Non-pigmented ciliary epithelial cell (primary cell): ENCODE measurements at regions not wholly inside any gene's neighbourhood (a gene's known extent, or its start where the extent isn't known, plus 50 kb on each side); places are given as distances from the start of the nearest gene placed in this dataset.
"Not testable (repeated sequence)": the region's sequence is repeated elsewhere in the genome, so short reads cannot be mapped to it uniquely, and the experiment has no call there.

Source experiments
- DNase-seq: peaks from one replicate; pipeline ENCODE4 v3.0.0-alpha.2; 2010; ENCODE audit warnings: low read depth

- no peak for DNase-seq
Measured at GRCh38 chr3:62926494-62926893, 51.3 kb upstream of the CADPS start.

DNA sequence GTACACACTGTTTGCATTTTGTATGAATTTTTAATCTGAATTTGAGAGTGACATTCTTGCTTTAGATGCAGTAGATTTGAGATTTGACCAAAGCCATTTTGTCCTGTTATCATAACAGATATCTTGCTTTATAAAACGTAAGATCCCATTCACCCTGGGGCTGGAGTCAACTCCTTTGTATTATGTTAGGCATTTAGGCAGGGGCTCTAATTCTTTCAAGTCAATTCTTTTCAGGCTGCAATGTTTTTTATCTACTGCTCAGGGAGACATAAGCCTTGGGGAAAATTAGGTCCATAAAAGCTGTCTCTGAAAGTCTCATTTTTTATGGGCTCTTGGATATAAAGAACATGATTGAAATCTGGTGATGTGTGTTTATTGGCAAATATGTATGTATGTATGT lies 53.0 kb upstream of the CADPS start:
- no peak for DNase-seq

DNA sequence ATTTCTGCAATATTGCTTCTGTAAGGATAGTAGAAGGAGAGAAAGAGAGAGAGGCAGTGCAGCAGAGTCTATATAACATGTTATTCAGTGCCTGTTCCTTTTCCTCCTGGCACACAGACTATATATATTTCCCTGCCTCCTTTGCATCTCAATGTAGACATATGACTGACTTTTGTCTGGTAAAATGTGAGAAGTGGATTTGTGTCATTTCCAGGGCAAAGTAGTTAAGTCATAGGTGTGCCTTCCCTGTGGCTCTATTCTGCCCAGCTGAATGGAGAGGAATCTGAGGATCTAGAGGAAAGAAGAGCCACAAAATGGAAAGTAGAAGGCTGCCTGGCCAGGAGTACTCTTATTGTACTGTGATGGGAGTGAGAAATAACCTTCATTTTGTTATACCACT lies 54.6 kb upstream of the CADPS start:
- no peak for DNase-seq

DNA sequence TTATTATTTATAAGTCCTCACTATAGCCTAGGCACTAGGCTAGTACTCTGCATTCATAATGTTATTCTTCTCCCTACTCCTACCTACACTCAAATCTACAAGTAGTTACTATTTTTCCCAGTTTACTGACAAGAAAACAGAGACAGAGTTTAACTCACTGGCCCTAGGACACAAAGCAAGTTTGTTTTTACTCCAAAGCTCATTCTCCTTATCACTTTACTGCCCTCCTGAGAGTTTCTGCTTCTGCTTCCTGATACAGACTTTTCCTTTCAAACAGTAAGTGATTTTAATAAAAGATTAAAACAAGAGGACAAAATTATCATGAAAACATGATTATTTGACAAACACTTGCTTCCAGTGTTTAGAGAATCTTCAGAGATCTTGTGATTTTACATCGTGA lies 60.6 kb upstream of the CADPS start:
- no peak for DNase-seq

DNA sequence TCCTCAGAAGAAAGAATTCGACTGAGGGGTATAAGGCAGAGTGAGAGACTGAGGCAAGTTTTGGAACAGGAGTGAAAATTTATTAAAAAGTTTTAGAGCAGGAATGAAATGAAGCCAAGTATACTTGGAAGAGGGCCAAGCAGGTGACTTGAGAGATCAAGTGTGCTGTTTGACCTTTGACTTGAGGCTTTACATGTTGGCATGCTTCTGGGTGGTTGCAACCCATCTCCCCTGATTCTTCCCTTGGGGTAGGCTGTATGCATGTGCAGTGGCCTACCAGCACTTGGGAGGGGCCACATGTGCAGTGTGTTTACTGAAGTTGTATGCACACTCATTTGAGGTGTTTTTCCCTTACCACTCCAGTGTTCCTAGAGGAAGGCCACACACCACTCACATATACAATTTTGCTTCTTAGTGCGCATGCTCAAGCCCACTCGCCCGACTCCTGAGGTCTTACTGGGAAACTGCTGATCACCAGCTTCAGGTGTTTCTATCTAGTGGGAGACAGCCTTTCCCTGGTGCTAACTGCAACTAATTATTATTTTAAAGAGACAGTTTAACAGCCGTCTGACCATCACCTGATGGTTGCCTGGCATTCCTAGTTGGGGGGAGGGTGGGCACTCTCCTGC lies 61.5 kb upstream of the CADPS start:
- DNase-seq, result no peak

DNA sequence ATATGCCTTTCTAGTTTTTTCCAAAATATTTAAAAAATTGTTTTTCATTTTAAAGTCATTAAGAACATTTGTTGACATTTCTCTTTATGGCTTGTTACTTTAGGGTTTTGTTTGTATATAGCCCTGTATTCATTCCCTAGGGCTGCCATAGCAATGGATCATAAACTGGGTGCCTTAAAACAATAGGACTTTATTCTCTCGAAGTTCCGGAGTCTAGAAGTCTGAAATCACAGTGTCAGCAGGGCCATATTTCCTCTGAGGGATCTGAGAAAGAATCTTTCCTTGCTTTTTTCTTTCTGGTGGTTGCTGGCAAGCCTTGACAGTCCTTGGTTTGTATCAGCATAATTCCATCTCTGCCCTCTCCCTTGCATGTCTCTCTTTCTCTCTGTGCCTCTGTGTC lies 63.4 kb upstream of the CADPS start:
- DNase-seq, result no peak

DNA sequence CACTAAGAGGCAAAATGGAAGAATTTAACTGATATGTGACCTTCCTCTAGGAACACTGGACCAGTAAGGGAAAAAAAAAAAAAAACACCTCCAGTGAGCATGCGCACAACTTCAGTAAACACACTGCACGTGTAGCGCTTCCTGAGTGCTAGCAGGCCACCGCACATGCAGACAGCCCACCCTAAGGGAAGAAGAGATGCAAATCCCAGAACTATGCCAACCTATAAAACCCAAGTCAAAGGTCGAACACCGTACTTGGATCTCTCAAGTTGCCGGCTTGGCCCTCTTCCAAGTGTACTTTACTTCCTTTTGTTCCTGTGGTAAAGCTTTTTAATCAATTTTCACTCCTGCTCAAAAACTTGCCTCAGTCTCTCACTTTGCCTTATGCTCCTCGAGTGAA lies 64.5 kb upstream of the CADPS start:
- DNase-seq, result no peak

DNA sequence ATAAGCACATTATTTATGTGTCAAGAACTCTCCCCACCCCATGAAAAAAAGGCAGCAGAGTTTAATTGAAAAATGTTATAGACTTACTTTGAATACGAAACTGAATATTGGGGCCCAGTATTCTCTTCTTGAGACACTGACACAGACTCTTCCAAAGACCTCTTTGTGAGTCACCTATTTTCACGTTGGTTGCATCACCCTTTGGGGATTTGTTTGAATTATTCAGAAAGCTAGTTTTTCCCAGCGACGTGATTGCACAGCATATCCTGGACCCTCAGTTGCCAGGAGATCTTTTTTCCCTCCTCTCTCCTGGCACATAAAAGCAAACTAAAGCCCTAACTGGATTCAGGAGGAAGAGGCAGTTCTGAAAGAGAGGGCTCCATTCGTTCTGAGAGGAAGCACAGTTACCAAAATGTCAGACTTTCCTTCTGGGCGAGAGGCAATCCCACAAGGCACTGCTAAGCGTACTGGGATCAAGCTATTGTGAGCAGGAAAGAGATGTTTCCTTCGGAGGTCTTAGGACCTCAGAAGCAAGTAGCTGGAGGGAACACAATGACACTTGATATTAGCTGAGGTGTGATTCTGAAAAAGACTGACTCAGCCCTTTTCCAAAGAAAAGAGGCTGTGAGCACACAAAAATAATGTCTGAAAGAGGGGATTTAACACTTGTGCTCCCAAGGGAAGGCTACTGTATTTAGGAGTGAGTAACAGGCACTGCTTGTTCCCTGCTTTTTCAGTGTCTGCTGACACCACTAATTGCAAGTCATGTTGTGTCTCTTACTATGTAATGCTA lies 65.8 kb upstream of the CADPS start:
- DNase-seq, result no peak

DNA sequence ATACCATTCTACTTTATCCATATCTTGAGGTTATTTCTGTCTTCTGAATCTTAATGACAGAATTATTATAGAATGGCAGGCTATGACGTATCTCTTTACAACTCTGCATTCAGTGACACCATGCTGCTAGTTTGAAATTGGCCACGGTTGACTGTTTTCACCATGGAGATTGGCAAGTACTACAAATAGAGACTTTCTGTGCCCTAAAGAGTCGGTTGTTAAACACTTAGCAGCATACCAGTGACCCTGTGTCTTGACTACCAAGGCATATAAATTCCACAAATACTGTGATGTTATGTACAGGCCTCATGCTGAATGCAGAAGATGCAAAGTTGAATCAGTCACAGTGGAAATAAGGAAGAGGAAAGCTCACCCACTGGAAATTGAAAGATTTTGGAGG lies 67.0 kb upstream of the CADPS start:
- no peak for DNase-seq

GRCh38 chr3:62942764-62943163 lies 67.5 kb upstream of the CADPS start:
- DNase-seq, result no peak

GRCh38 chr3:62948921-62949320 lies 73.7 kb upstream of the CADPS start:
- no peak for DNase-seq

DNA sequence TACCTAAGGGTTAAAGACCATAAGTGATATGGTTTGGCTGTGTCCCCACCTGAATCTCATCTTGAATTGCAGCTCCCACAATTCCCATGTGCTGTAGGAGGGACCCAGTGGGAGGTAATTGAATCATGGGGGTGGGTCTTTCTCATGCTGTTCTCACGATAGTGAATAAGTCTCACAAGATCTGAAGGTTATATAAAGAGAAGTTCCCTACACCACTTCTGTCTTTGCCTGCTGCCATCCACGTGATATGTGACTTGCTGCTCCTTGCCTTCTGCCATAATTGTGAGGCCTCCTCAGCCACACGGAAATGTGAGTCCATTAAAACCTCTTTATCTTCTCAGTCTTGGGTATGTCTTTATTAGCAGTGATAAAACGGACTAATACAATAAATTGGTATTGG lies 75.0 kb upstream of the CADPS start:
- DNase-seq, result no peak

DNA sequence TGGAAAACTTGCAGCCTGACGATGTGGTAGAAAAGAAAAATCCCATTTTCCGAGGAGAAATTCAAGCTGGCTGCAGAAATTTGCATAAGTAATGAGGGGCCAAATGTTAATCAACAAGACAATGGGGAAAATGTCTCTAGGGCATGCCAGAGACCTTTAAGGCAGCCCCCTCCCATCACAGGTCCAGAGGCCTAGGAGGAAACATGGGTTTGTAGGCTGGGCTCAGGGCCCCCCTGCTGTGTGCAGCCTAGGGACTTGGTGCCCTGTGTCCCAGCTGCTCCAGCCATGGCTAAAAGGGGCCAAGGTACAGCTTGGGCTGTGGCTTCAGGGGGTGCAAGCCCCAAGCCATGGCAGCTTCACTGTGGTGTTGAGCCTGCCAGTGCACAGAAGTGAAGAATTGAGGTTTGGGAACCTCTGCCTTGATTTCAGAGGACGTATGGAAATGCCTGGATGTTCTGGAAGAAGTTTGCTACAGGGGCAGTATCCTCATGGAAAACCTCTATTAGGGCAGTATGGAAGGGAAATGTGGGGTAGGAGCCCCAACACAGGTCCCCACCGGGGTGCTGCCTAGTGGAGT lies 75.9 kb upstream of the CADPS start:
- no peak for DNase-seq

- not testable (repeated sequence) for DNase-seq
Measured at GRCh38 chr3:62951880-62952279, 76.7 kb upstream of the CADPS start.

DNA sequence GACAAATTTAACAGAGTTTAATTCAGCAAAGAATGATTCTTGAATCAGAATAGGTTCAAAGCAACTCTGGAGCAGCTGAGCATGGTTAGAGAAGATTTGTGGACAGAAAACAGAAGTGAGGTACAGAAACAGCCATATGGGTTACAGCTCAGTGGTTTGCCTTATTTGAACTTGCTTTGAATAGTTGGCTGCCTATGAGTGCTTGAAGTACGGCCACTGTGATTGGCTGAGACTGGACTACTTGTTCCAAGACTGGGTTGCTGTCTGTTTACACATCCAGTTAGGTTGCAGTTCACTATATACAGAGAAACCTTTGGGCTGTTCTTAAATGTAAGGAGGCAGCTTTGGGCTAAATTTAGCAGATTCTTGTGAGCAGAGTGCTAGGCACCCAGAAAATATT lies 79.4 kb upstream of the CADPS start:
- DNase-seq, result no peak

GRCh38 chr3:62955126-62955525 lies 79.9 kb upstream of the CADPS start:
- no peak for DNase-seq

DNA sequence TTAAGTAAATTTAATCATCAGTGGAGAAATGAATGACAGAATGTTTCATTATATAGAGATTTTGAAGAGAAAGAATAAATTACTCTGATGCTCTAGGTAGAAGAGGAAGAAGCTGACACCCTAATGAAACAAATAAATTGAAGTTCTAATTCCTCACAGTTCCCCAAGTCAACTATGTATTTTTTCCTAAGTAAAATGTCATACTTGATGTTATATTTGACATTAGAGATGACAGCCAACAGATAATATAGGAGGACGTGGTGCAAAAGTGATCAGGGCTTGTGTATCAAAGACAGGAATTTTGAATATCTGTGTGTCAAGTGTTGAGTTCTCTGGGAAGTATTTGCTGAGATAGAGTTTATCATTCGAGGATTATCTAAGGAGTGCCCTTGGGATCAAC lies 81.2 kb upstream of the CADPS start:
- no peak for DNase-seq

DNA sequence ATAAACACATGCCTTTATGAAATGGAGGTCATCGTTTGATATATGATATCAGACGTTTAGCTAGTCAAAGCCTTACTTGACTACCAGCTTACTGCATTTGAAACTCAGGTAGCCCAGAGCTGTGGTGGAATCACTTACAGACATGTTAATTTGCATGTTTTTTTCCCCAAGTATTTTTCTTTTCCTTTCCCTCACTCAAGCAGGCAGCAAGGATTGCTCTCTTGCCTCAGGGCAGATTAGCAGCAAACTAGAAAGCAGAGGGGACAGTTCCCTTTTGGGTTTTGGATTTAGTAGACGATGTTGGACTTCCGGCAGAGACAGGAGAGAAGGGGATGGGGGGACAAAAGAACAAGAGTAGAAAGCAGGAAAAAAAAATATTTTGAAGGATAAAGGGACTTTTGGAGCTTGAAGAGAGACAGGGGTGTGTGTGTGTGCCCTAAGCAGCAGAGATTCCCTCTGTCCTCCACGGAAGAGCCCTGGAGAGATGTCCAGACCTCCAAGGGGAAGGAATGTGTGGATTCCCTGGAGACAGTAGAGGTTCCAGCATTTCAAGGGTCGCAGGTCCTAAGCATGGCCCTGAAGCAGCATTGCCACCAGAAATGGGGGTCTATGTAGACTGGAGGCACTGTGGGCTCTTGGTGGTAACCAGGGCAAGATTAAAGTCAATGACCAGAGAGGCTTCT lies 86.8 kb upstream of the CADPS start:
- no peak for DNase-seq

DNA sequence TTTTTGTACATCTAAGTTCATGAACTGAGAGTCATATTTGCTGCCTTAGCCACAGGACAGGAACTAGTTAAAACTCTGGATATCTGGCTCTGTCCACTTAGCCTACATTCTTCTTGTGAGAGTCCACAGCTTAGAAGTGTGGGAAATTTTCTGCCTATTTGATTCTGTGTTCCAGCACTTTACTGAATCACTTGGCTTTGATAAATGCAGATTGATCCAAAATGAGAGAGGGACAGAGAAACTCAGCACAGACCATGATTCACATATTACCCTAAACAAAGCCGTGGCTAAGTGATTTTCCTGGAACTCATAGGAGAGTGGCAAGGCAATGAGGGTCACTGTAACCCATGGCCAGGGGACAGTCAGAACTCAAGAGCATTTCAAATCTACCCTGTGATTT lies 87.5 kb upstream of the CADPS start:
- DNase-seq, result no peak

DNA sequence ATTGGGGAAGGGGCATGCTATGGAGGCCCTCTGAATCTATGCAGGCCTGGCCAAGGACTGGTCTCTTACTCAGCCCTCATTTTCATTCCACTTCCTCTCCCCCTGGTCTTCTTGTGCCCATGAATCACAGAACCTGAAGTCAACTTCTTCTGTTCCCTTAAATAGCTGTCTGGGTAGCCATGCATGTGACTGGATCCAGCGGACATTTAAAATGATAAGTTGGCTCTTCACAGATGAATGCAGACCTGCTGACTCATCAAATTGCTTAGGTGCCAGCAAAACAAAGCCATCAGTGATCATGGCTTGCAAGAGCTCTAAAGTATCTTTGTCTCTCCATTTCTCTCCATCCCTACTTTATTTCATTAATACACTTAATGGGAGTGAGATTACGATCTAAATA lies 90.1 kb upstream of the CADPS start:
- no peak for DNase-seq

DNA sequence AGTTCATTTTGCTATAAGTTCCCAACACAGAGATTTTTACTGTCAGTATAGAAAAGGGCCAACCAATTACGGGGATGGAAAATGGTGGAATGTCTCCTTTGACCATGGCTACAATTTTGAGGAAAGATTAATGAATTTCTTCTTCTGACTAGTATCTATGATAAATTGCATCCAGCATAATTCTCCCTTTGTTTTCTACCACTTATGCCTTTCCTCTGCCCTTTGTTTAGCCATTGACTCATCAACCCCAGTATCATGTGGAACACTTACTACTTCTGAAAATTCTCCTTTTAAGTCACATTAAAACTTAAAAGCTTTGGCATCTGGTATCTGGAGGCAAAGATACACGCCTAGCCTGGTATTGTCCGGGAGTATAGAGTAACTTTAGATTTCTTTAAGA lies 92.9 kb upstream of the CADPS start:
- no peak for DNase-seq

DNA sequence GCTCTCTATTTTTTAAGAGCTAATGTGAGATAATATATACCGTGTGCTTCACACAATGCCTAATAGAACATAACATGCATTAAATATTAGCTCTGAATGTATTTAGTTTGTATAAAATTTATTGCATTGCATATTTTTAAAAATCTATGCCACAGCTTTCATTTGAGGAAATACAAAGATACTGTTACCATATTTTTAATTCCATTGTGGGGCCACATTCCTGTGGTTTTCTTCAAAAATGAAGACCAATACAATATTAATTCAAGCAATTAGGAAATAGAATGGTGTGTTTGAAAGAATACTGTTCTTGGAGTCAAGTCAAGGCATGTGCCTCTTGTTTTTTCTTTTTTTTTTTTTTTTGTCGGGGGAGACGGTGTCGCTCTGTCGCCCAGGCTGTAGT lies 95.4 kb upstream of the CADPS start:
- DNase-seq, result no peak

GRCh38 chr3:62975566-62975965 lies 100.3 kb upstream of the CADPS start:
- DNase-seq, result no peak
